Glomerular endothelial cell (primary cell): ENCODE measurements at regions not wholly inside any gene's neighbourhood (a gene's known extent, or its start where the extent isn't known, plus 50 kb on each side); places are given as distances from the start of the nearest gene placed in this dataset.
"Not testable (repeated sequence)": the region's sequence is repeated elsewhere in the genome, so short reads cannot be mapped to it uniquely, and the experiment has no call there.

ENCODE experiments used
- DNase-seq: peaks from one replicate; pipeline ENCODE4 v3.0.0-alpha.2; 2011; ENCODE audit warnings: low read depth, low spot score; ENCODE audit errors: extremely low read depth

GRCh38 chr13:86409466-86410241 lies 610.4 kb upstream of the SLITRK6 start:
- DNase-seq: no peak

GRCh38 chr13:86425170-86425815 lies 626.1 kb upstream of the SLITRK6 start:
- no peak for DNase-seq

- DNase-seq: no peak
Measured at GRCh38 chr13:86426437-86426836, 627.2 kb upstream of the SLITRK6 start.

- no peak for DNase-seq
Measured at GRCh38 chr13:86429756-86430155, 630.5 kb upstream of the SLITRK6 start.

- no peak for DNase-seq
Measured at GRCh38 chr13:86438034-86438433, 638.8 kb upstream of the SLITRK6 start.

GRCh38 chr13:86445206-86445605 lies 646.0 kb upstream of the SLITRK6 start:
- DNase-seq: no peak

GRCh38 chr13:86445672-86446071 lies 646.5 kb upstream of the SLITRK6 start:
- DNase-seq: no peak

GRCh38 chr13:86446311-86446710 lies 647.1 kb upstream of the SLITRK6 start:
- no peak for DNase-seq

- no peak for DNase-seq
Measured at GRCh38 chr13:86447479-86447878, 648.3 kb upstream of the SLITRK6 start.

- DNase-seq: no peak
Measured at GRCh38 chr13:86462011-86462410, 662.8 kb upstream of the SLITRK6 start.

- no peak for DNase-seq
Measured at GRCh38 chr13:86464193-86464592, 665.0 kb upstream of the SLITRK6 start.

GRCh38 chr13:86474971-86475370 lies 675.8 kb upstream of the SLITRK6 start:
- DNase-seq: no peak

- no peak for DNase-seq
Measured at GRCh38 chr13:86476656-86477055, 677.4 kb upstream of the SLITRK6 start.

- DNase-seq: no peak
Measured at GRCh38 chr13:86486582-86486981, 687.4 kb upstream of the SLITRK6 start.

GRCh38 chr13:86491121-86491520 lies 691.9 kb upstream of the SLITRK6 start:
- DNase-seq: no peak

- DNase-seq: not testable (repeated sequence)
Measured at GRCh38 chr13:86501931-86502330, 702.7 kb upstream of the SLITRK6 start.

GRCh38 chr13:86510792-86511191 lies 711.6 kb upstream of the SLITRK6 start:
- no peak for DNase-seq

- DNase-seq: no peak
Measured at GRCh38 chr13:86541461-86541860, 742.2 kb upstream of the SLITRK6 start.

- DNase-seq: no peak
Measured at GRCh38 chr13:86554066-86554465, 754.8 kb upstream of the SLITRK6 start.

- no peak for DNase-seq
Measured at GRCh38 chr13:86559901-86560300, 760.7 kb upstream of the SLITRK6 start.

- no peak for DNase-seq
Measured at GRCh38 chr13:86562866-86563265, 763.6 kb upstream of the SLITRK6 start.

GRCh38 chr13:86563308-86563707 lies 764.1 kb upstream of the SLITRK6 start:
- peak; percentile 52 for DNase-seq
